BLaER1 treated with 17β-estradiol and CSF1 and Interleukin-3, amounts not matched to agents 10 nM and 100 nM (cell line): ENCODE measurements at regions not wholly inside any gene's neighbourhood (a gene's known extent, or its start where the extent isn't known, plus 50 kb on each side); places are given as distances from the start of the nearest gene placed in this dataset.
"Not testable (repeated sequence)": the region's sequence is repeated elsewhere in the genome, so short reads cannot be mapped to it uniquely, and the experiment has no call there.

Source experiments
- H3K27ac ChIP-seq, 11 experiments: shearing (Covaris generic); formaldehyde crosslinking; 2 replicates each; pipeline ENCODE4 v1.8.1; 2022
- H3K27me3 ChIP-seq, 11 experiments: shearing (Covaris generic); formaldehyde crosslinking; 2 replicates each; pipeline ENCODE4 v1.8.1; 2022
- H3K36me3 ChIP-seq, 11 experiments: shearing (Covaris generic); formaldehyde crosslinking; 2 replicates each; pipeline ENCODE4 v1.8.1; 2022
- H3K4me1 ChIP-seq, 10 experiments: shearing (Covaris generic); formaldehyde crosslinking; 2 replicates each; pipeline ENCODE4 v1.8.1; 2022
- H3K4me2 ChIP-seq, 11 experiments: shearing (Covaris generic); formaldehyde crosslinking; 2 replicates each; pipeline ENCODE4 v1.8.1; 2022
- H3K4me3 ChIP-seq, 10 experiments: shearing (Covaris generic); formaldehyde crosslinking; 2 replicates each; pipeline ENCODE4 v1.8.1; 2022
- H3K9ac ChIP-seq, 11 experiments: shearing (Covaris generic); formaldehyde crosslinking; 2 replicates each; pipeline ENCODE4 v1.8.1; 2022
- H3K9me3 ChIP-seq, 11 experiments: shearing (Covaris generic); formaldehyde crosslinking; replicated peaks in 1 of 11; 2 replicates each; pipeline ENCODE4 v1.8.1; 2022
- H4K20me1 ChIP-seq, 11 experiments: shearing (Covaris generic); formaldehyde crosslinking; 2 replicates each; pipeline ENCODE4 v1.8.1; 2022

GRCh38 chr15:85196697-85197096 is 183.7 kb upstream of the AKAP13 start:
- H3K36me3 ChIP-seq, H3K4me2 ChIP-seq, H4K20me1 ChIP-seq, H3K9me3 ChIP-seq, H3K27ac ChIP-seq, H3K4me1 ChIP-seq, H3K9ac ChIP-seq, H3K27me3 ChIP-seq, H3K4me3 ChIP-seq: not testable (repeated sequence)

- H3K36me3 ChIP-seq: not testable (repeated sequence)
Measured at GRCh38 chr15:85197582-85197981, 182.8 kb upstream of the AKAP13 start.

GRCh38 chr15:85198432-85198831 is 182.0 kb upstream of the AKAP13 start:
- H3K9me3 ChIP-seq, H3K36me3 ChIP-seq, H3K9ac ChIP-seq, H3K27me3 ChIP-seq, H3K4me3 ChIP-seq, H4K20me1 ChIP-seq, H3K27ac ChIP-seq, H3K4me1 ChIP-seq, H3K4me2 ChIP-seq: not testable (repeated sequence)

More at GRCh38 chr15:85197582-85197981, 182.8 kb upstream of the AKAP13 start:
- H3K9me3 ChIP-seq, H3K4me3 ChIP-seq, H3K27ac ChIP-seq, H3K9ac ChIP-seq, H4K20me1 ChIP-seq, H3K4me1 ChIP-seq, H3K27me3 ChIP-seq, H3K4me2 ChIP-seq: not testable (repeated sequence)

- not testable (repeated sequence) for H3K27me3 ChIP-seq, H3K27ac ChIP-seq, H3K36me3 ChIP-seq, H4K20me1 ChIP-seq, H3K9ac ChIP-seq, H3K4me1 ChIP-seq, H3K4me3 ChIP-seq, H3K9me3 ChIP-seq, H3K4me2 ChIP-seq
Measured at GRCh38 chr15:85200215-85200614, 180.2 kb upstream of the AKAP13 start.

GRCh38 chr15:85201118-85201793 is 179.1 kb upstream of the AKAP13 start:
- H3K36me3 ChIP-seq, H3K27ac ChIP-seq, H3K9ac ChIP-seq, H3K27me3 ChIP-seq, H4K20me1 ChIP-seq, H3K9me3 ChIP-seq, H3K4me2 ChIP-seq, H3K4me1 ChIP-seq, H3K4me3 ChIP-seq: not testable (repeated sequence)

- H3K9me3 ChIP-seq, H3K4me2 ChIP-seq, H3K9ac ChIP-seq, H3K4me3 ChIP-seq, H3K36me3 ChIP-seq, H3K27ac ChIP-seq, H3K4me1 ChIP-seq, H4K20me1 ChIP-seq, H3K27me3 ChIP-seq: not testable (repeated sequence)
Measured at GRCh38 chr15:85204481-85204880, 175.9 kb upstream of the AKAP13 start.

- Histone ChIP-seq H3K4me2 (peak overlapping the region; percentile 38 to 59 (median 52); a peak in 13 of 22 replicates), H3K9ac (peak overlapping the region in 6 of 11 experiments; percentile 28 to 70 (median 52); a peak in 7 of 22 replicates), H3K4me3 (peak overlapping the region; percentile 48 to 68 (median 59))
- H3K36me3 ChIP-seq, H3K4me1 ChIP-seq, H3K9me3 ChIP-seq, H3K27ac ChIP-seq, H4K20me1 ChIP-seq, H3K27me3 ChIP-seq: not testable (repeated sequence)
Measured at GRCh38 chr15:85233791-85234325, 146.5 kb upstream of the AKAP13 start.

- not testable (repeated sequence) for H3K4me3 ChIP-seq, H3K9me3 ChIP-seq, H3K9ac ChIP-seq, H3K36me3 ChIP-seq, H4K20me1 ChIP-seq, H3K4me2 ChIP-seq, H3K27ac ChIP-seq, H3K4me1 ChIP-seq, H3K27me3 ChIP-seq
Measured at GRCh38 chr15:85234450-85235196, 145.8 kb upstream of the AKAP13 start.

GRCh38 chr15:85244056-85244455 is 136.3 kb upstream of the AKAP13 start:
- not testable (repeated sequence) for H3K4me1 ChIP-seq, H3K9me3 ChIP-seq, H3K27me3 ChIP-seq

GRCh38 chr15:85250938-85251542 is 129.4 kb upstream of the AKAP13 start:
- H3K4me1 ChIP-seq: peaks cover 10 to 32% (median 26%) of the 10 kb centered on the region in 10 experiments
- H3K4me3 ChIP-seq, H3K4me2 ChIP-seq, H3K27me3 ChIP-seq, H3K9me3 ChIP-seq, H3K27ac ChIP-seq, H4K20me1 ChIP-seq, H3K36me3 ChIP-seq, H3K9ac ChIP-seq: not testable (repeated sequence)

More at GRCh38 chr15:85244056-85244455, 136.3 kb upstream of the AKAP13 start:
- not testable (repeated sequence) for H3K9ac ChIP-seq, H4K20me1 ChIP-seq, H3K36me3 ChIP-seq, H3K27ac ChIP-seq, H3K4me2 ChIP-seq, H3K4me3 ChIP-seq

- H3K4me3 ChIP-seq, H4K20me1 ChIP-seq, H3K9me3 ChIP-seq, H3K36me3 ChIP-seq, H3K27me3 ChIP-seq: not testable (repeated sequence)
- Histone ChIP-seq H3K4me2 (peak overlapping the region; percentile 43 to 80 (median 70)), H3K9ac (peak overlapping the region in 1 of 11 experiments; percentile 11; a peak in 1 of 22 replicates), H3K27ac (peak overlapping the region in 1 of 11 experiments; percentile 44; a peak in 1 of 22 replicates), H3K4me1 (peaks cover 16 to 54% (median 47%) of the 10 kb centered on the region in 10 experiments)
Measured at GRCh38 chr15:85253196-85253915, 127.0 kb upstream of the AKAP13 start.

- peaks cover 16 to 59% (median 52%) of the 10 kb centered on the region in 10 experiments for H3K4me1 ChIP-seq
- H3K27me3 ChIP-seq, H4K20me1 ChIP-seq, H3K27ac ChIP-seq, H3K9ac ChIP-seq, H3K36me3 ChIP-seq, H3K4me3 ChIP-seq, H3K9me3 ChIP-seq: not testable (repeated sequence)
- H3K4me2 ChIP-seq: peak overlapping the region in 5 of 11 experiments; percentile 66 to 80 (median 77); a peak in 9 of 22 replicates
Measured at GRCh38 chr15:85254961-85255360, 125.4 kb upstream of the AKAP13 start.

- not testable (repeated sequence) for H4K20me1 ChIP-seq, H3K36me3 ChIP-seq, H3K4me3 ChIP-seq, H3K27me3 ChIP-seq, H3K9me3 ChIP-seq
- peak overlapping the region in 4 of 11 experiments; percentile 47 to 70 (median 59); a peak in 5 of 22 replicates for H3K27ac ChIP-seq
- H3K9ac ChIP-seq: peak overlapping the region in 3 of 11 experiments; percentile 13 to 54 (median 28); a peak in 3 of 22 replicates
- H3K4me1 ChIP-seq: peaks cover 16 to 59% (median 52%) of the 10 kb centered on the region in 10 experiments
- H3K4me2 ChIP-seq: peak overlapping the region; percentile 27 to 80 (median 69); a peak in 18 of 22 replicates
Measured at GRCh38 chr15:85255502-85255901, 124.9 kb upstream of the AKAP13 start.
